ELF-1 (cell line): ENCODE measurements at regions not wholly inside any gene's neighbourhood (a gene's known extent, or its start where the extent isn't known, plus 50 kb on each side); places are given as distances from the start of the nearest gene placed in this dataset.
A peak's percentile ranks its signal among the peaks of the same experiment; 100 is the strongest.
"Not testable (repeated sequence)": the region's sequence is repeated elsewhere in the genome, so short reads cannot be mapped to it uniquely, and the experiment has no call there.

ENCODE experiments used
- DNase-seq: peaks from one replicate; pipeline ENCODE4 v3.0.0-alpha.2; 2016; ENCODE audit warnings: low read depth, low spot score

- DNase-seq, result no peak
Measured at GRCh38 chr20:53722515-53723036, 128.9 kb upstream of the ZNF217 start.

GRCh38 chr20:53721445-53721963 is 127.9 kb upstream of the ZNF217 start:
- not testable (repeated sequence) for DNase-seq

GRCh38 chr20:53719171-53719803 is 125.6 kb upstream of the ZNF217 start:
- not testable (repeated sequence) for DNase-seq

- no peak for DNase-seq
Measured at GRCh38 chr20:53718142-53719021, 124.7 kb upstream of the ZNF217 start.

- no peak for DNase-seq
Measured at GRCh38 chr20:53716395-53716794, 122.8 kb upstream of the ZNF217 start.

- no peak for DNase-seq
Measured at GRCh38 chr20:53714524-53714923, 120.9 kb upstream of the ZNF217 start.

- peak; percentile 59 for DNase-seq
Measured at GRCh38 chr20:53713328-53714056, 119.9 kb upstream of the ZNF217 start.

GRCh38 chr20:53712212-53712977 is 118.8 kb upstream of the ZNF217 start:
- peak; percentile 51 for DNase-seq

GRCh38 chr20:53711333-53712211 is 117.9 kb upstream of the ZNF217 start:
- DNase-seq, result no peak

- DNase-seq, result peak; percentile 22
Measured at GRCh38 chr20:53708129-53708968, 114.7 kb upstream of the ZNF217 start.

- DNase-seq, result no peak
Measured at GRCh38 chr20:53707371-53708055, 113.9 kb upstream of the ZNF217 start.

GRCh38 chr20:53706466-53707370 is 113.1 kb upstream of the ZNF217 start:
- DNase-seq, result no peak

GRCh38 chr20:53706008-53706465 is 112.4 kb upstream of the ZNF217 start:
- no peak for DNase-seq

GRCh38 chr20:53702617-53703016 is 109.0 kb upstream of the ZNF217 start:
- no peak for DNase-seq

- DNase-seq, result no peak
Measured at GRCh38 chr20:53699906-53700305, 106.3 kb upstream of the ZNF217 start.

- DNase-seq, result no peak
Measured at GRCh38 chr20:53699085-53699674, 105.5 kb upstream of the ZNF217 start.

GRCh38 chr20:53698371-53698978 is 104.8 kb upstream of the ZNF217 start:
- no peak for DNase-seq
